ENCODE measurements at regions not wholly inside any gene's neighbourhood (a gene's known extent, or its start where the extent isn't known, plus 50 kb on each side); places are given as distances from the start of the nearest gene placed in this dataset.
"Not testable (repeated sequence)": the region's sequence is repeated elsewhere in the genome, so short reads cannot be mapped to it uniquely, and the experiment has no call there.

- DNase-seq (ENCODE audit: extremely low read depth, low read depth), result not testable (repeated sequence)
Measured at GRCh38 chr16:29203933-29204805, 202.3 kb downstream of the NPIPB11 start.

GRCh38 chr16:29203046-29203932 is 203.2 kb downstream of the NPIPB11 start:
- DNase-seq (ENCODE audit: extremely low read depth, low read depth), result not testable (repeated sequence)

- not testable (repeated sequence) for DNase-seq (ENCODE audit: extremely low read depth, low read depth)
Measured at GRCh38 chr16:29202642-29203041, 203.9 kb downstream of the NPIPB11 start.

- not testable (repeated sequence) for DNase-seq (ENCODE audit: extremely low read depth, low read depth)
Measured at GRCh38 chr16:29202025-29202632, 204.4 kb downstream of the NPIPB11 start.

- not testable (repeated sequence) for DNase-seq (ENCODE audit: extremely low read depth, low read depth)
Measured at GRCh38 chr16:29201296-29202024, 205.1 kb downstream of the NPIPB11 start.

GRCh38 chr16:29200681-29201080 is 205.8 kb downstream of the NPIPB11 start:
- DNase-seq (ENCODE audit: extremely low read depth, low read depth), result not testable (repeated sequence)

- DNase-seq (ENCODE audit: extremely low read depth, low read depth), result not testable (repeated sequence)
Measured at GRCh38 chr16:29200135-29200601, 206.3 kb downstream of the NPIPB11 start.

GRCh38 chr16:29199626-29200025 is 206.9 kb downstream of the NPIPB11 start:
- DNase-seq (ENCODE audit: extremely low read depth, low read depth), result not testable (repeated sequence)

GRCh38 chr16:29198731-29199521 is 207.6 kb downstream of the NPIPB11 start:
- no peak for DNase-seq (ENCODE audit: extremely low read depth, low read depth)

GRCh38 chr16:29198231-29198630 is 208.3 kb downstream of the NPIPB11 start:
- DNase-seq (ENCODE audit: extremely low read depth, low read depth), result no peak

- DNase-seq (ENCODE audit: extremely low read depth, low read depth), result not testable (repeated sequence)
Measured at GRCh38 chr16:29197494-29198100, 208.9 kb downstream of the NPIPB11 start.

- DNase-seq (ENCODE audit: extremely low read depth, low read depth), result not testable (repeated sequence)
Measured at GRCh38 chr16:29196746-29197145, 209.8 kb downstream of the NPIPB11 start.

- not testable (repeated sequence) for DNase-seq (ENCODE audit: extremely low read depth, low read depth)
Measured at GRCh38 chr16:29195116-29195872, 210.4 kb downstream of the LAT start.

GRCh38 chr16:29194185-29194844 is 209.5 kb downstream of the LAT start:
- not testable (repeated sequence) for DNase-seq (ENCODE audit: extremely low read depth, low read depth)

- DNase-seq (ENCODE audit: extremely low read depth, low read depth), result not testable (repeated sequence)
Measured at GRCh38 chr16:29193634-29194033, 208.8 kb downstream of the LAT start.

GRCh38 chr16:29193248-29193574 is 208.4 kb downstream of the LAT start:
- DNase-seq (ENCODE audit: extremely low read depth, low read depth), result not testable (repeated sequence)

GRCh38 chr16:29192329-29193247 is 207.7 kb downstream of the LAT start:
- DNase-seq (ENCODE audit: extremely low read depth, low read depth), result no peak

All from NCI-H460 (cell line).